ENCODE measurements at regions not wholly inside any gene's neighbourhood (a gene's known extent, or its start where the extent isn't known, plus 50 kb on each side); places are given as distances from the start of the nearest gene placed in this dataset.

GRCh38 chr7:10346032-10346431 is 627.6 kb upstream of the PHF14 start:
- DNase-seq (ENCODE audit: low read depth) = no peak
- H3K4me3 ChIP-seq (ENCODE audit: control insufficient read depth, low read depth, low read length) = no peak overlapping the region
- TF ChIP-seq CTCF (conservative IDR thresholded peaks at IDR 0.05; ENCODE audit: control insufficient read depth, insufficient read depth, low read depth, low read length) = no peak

GRCh38 chr7:10355816-10356215 is 617.9 kb upstream of the PHF14 start:
- no peak for DNase-seq (ENCODE audit: low read depth)

GRCh38 chr7:10360050-10360449 is 613.6 kb upstream of the PHF14 start:
- DNase-seq (ENCODE audit: low read depth) = no peak
- H3K4me3 ChIP-seq (ENCODE audit: control insufficient read depth, low read depth, low read length) = no peak overlapping the region
- TF ChIP-seq CTCF (conservative IDR thresholded peaks at IDR 0.05; ENCODE audit: control insufficient read depth, insufficient read depth, low read depth, low read length) = no peak

More at GRCh38 chr7:10355816-10356215, 617.9 kb upstream of the PHF14 start:
- H3K4me3 ChIP-seq (ENCODE audit: control insufficient read depth, low read depth, low read length) = no peak overlapping the region
- no peak for TF ChIP-seq CTCF (conservative IDR thresholded peaks at IDR 0.05; ENCODE audit: control insufficient read depth, insufficient read depth, low read depth, low read length)

GRCh38 chr7:10401793-10402192 is 571.9 kb upstream of the PHF14 start:
- no peak for DNase-seq (ENCODE audit: low read depth)
- no peak for TF ChIP-seq CTCF (conservative IDR thresholded peaks at IDR 0.05; ENCODE audit: control insufficient read depth, insufficient read depth, low read depth, low read length)
- H3K4me3 ChIP-seq (ENCODE audit: control insufficient read depth, low read depth, low read length) = no peak overlapping the region

GRCh38 chr7:10412422-10413019 is 561.2 kb upstream of the PHF14 start:
- peak; percentile 51 for TF ChIP-seq CTCF (conservative IDR thresholded peaks at IDR 0.05; ENCODE audit: control insufficient read depth, insufficient read depth, low read depth, low read length)
- H3K4me3 ChIP-seq (ENCODE audit: control insufficient read depth, low read depth, low read length) = no peak overlapping the region
- DNase-seq (ENCODE audit: low read depth) = peak; percentile 34

GRCh38 chr7:10418985-10419384 is 554.7 kb upstream of the PHF14 start:
- H3K4me3 ChIP-seq (ENCODE audit: control insufficient read depth, low read depth, low read length) = no peak overlapping the region
- no peak for DNase-seq (ENCODE audit: low read depth)
- TF ChIP-seq CTCF (conservative IDR thresholded peaks at IDR 0.05; ENCODE audit: control insufficient read depth, insufficient read depth, low read depth, low read length) = no peak

- TF ChIP-seq CTCF (conservative IDR thresholded peaks at IDR 0.05; ENCODE audit: control insufficient read depth, insufficient read depth, low read depth, low read length) = no peak
- H3K4me3 ChIP-seq (ENCODE audit: control insufficient read depth, low read depth, low read length) = no peak overlapping the region
- no peak for DNase-seq (ENCODE audit: low read depth)
Measured at GRCh38 chr7:10429031-10429430, 544.6 kb upstream of the PHF14 start.

Measured in fibroblast of mammary gland (primary cell).